ENCODE measurements at regions not wholly inside any gene's neighbourhood (a gene's known extent, or its start where the extent isn't known, plus 50 kb on each side); places are given as distances from the start of the nearest gene placed in this dataset.

- H3K4me3 ChIP-seq (ENCODE audit: low read depth, low read length) = no peak overlapping the region
- TF ChIP-seq CTCF (IDR thresholded peaks at IDR 0.05; ENCODE audit: low read depth, low read length) = no peak
Measured at GRCh38 chr16:26733710-26734109, 333.0 kb upstream of the C16orf82 start.

GRCh38 chr16:26735521-26735920, 331.2 kb upstream of the C16orf82 start:
- H3K4me3 ChIP-seq (ENCODE audit: low read depth, low read length) = no peak overlapping the region
- TF ChIP-seq CTCF (IDR thresholded peaks at IDR 0.05; ENCODE audit: low read depth, low read length) = no peak

- H3K4me3 ChIP-seq (ENCODE audit: low read depth, low read length) = no peak overlapping the region
- TF ChIP-seq CTCF (IDR thresholded peaks at IDR 0.05; ENCODE audit: low read depth, low read length) = no peak
Measured at GRCh38 chr16:26736084-26736483, 330.6 kb upstream of the C16orf82 start.

GRCh38 chr16:26740771-26741170, 326.0 kb upstream of the C16orf82 start:
- TF ChIP-seq CTCF (IDR thresholded peaks at IDR 0.05; ENCODE audit: low read depth, low read length) = no peak
- no peak overlapping the region for H3K4me3 ChIP-seq (ENCODE audit: low read depth, low read length)

- no peak overlapping the region for H3K4me3 ChIP-seq (ENCODE audit: low read depth, low read length)
- no peak for TF ChIP-seq CTCF (IDR thresholded peaks at IDR 0.05; ENCODE audit: low read depth, low read length)
Measured at GRCh38 chr16:26742040-26742439, 324.7 kb upstream of the C16orf82 start.

- H3K4me3 ChIP-seq (ENCODE audit: low read depth, low read length) = no peak overlapping the region
- no peak for TF ChIP-seq CTCF (IDR thresholded peaks at IDR 0.05; ENCODE audit: low read depth, low read length)
Measured at GRCh38 chr16:26744430-26744829, 322.3 kb upstream of the C16orf82 start.

- no peak overlapping the region for H3K4me3 ChIP-seq (ENCODE audit: low read depth, low read length)
- TF ChIP-seq CTCF (IDR thresholded peaks at IDR 0.05; ENCODE audit: low read depth, low read length) = no peak
Measured at GRCh38 chr16:26747760-26748159, 319.0 kb upstream of the C16orf82 start.
